H1 (cell line): ENCODE measurements at regions not wholly inside any gene's neighbourhood (a gene's known extent, or its start where the extent isn't known, plus 50 kb on each side); places are given as distances from the start of the nearest gene placed in this dataset.

Experiments used
- CTCF ChIA-PET: fragments of 300-600 bp; sonication (Branson Sonifier 250); formaldehyde crosslinking; loops from one replicate; lab custom pipeline; 2021; ENCODE audit not compliant: partially characterized antibody; lab: Charles Lee
- POLR2A ChIA-PET: fragments of 300-600 bp; sonication (Branson Sonifier 250); formaldehyde crosslinking; loops from one replicate; lab custom pipeline; 2021; ENCODE audit warnings: inconsistent platforms; ENCODE audit not compliant: partially characterized antibody; lab: Charles Lee
- DNase-seq, 2 experiments: peaks; one replicate each; pipeline versions ENCODE4 v3.0.0 to v3.0.0-alpha.2; 2010 to 2022; ENCODE audit warnings: low spot score in 2 of 2, low read depth in 1 of 2, mixed read lengths in 1 of 2
- FAIRE-seq: peaks from 2 replicates; lab custom pipeline; 2011; peaks lifted over from hg19 to GRCh38; lab: Jason Lieb, UNC
- H2AFZ ChIP-seq: 2 replicates; pipeline ENCODE4 v1.8.1; 2012; ENCODE audit warnings: low read length, inconsistent platforms
- H2AK5ac ChIP-seq: 2 replicates; pipeline ENCODE4 v1.6.1; 2013; ENCODE audit warnings: low read depth, low read length
- H2BK120ac ChIP-seq: replicated peaks from 2 replicates; pipeline ENCODE3; 2013; ENCODE audit warnings: low read depth, low read length, inconsistent platforms
- H2BK12ac ChIP-seq: 2 replicates; pipeline ENCODE4 v1.6.1; 2013; ENCODE audit warnings: low read depth, low read length
- H2BK15ac ChIP-seq: 2 replicates; pipeline ENCODE4 v1.6.1; 2013; ENCODE audit warnings: low read length
- H2BK20ac ChIP-seq: 2 replicates; pipeline ENCODE4 v1.6.1; 2013; ENCODE audit warnings: low read length
- H2BK5ac ChIP-seq: 2 replicates; pipeline ENCODE4 v1.6.1; 2013; ENCODE audit warnings: low read depth, low read length
- H3K14ac ChIP-seq: 2 replicates; pipeline ENCODE4 v1.6.1; 2013; ENCODE audit warnings: inconsistent platforms; ENCODE audit not compliant: insufficient read length
- H3K18ac ChIP-seq: 2 replicates; pipeline ENCODE4 v1.6.1; 2013; ENCODE audit warnings: low read length; ENCODE audit errors: extremely low read depth
- H3K23ac ChIP-seq: 2 replicates; pipeline ENCODE4 v1.6.1; 2013; ENCODE audit warnings: inconsistent platforms; ENCODE audit not compliant: insufficient read length
- H3K23me2 ChIP-seq: 2 replicates; pipeline ENCODE4 v1.6.1; 2013; ENCODE audit warnings: low read depth, low read length
- H3K27ac ChIP-seq: 2 replicates; pipeline ENCODE4 v1.6.1; 2011; ENCODE audit warnings: low read depth, low read length, inconsistent platforms
- H3K27me3 ChIP-seq, 4 experiments: replicated peaks in 1 of 4; 1 replicate in 1 of 4; 2 replicates in 3 of 4; pipeline versions ENCODE4 v1.6.1 to v1.8.1; 2011 to 2013; ENCODE audit warnings: low read length in 3 of 4, mild to moderate bottlenecking in 3 of 4, inconsistent platforms in 2 of 4, mixed read lengths in 2 of 4, moderate library complexity in 1 of 4; ENCODE audit not compliant: control insufficient read depth in 3 of 4, insufficient read depth in 3 of 4; ENCODE audit errors: extremely low read depth in 1 of 4
- H3K36me3 ChIP-seq, 4 experiments: 2 replicates each; pipeline versions ENCODE4 v1.6.1 to v1.8.1; 2011 to 2013; ENCODE audit warnings: mild to moderate bottlenecking in 4 of 4, low read length in 3 of 4, moderate library complexity in 2 of 4, control low read depth in 1 of 4, inconsistent platforms in 1 of 4; ENCODE audit not compliant: insufficient read depth in 4 of 4, control insufficient read depth in 2 of 4
- H3K4ac ChIP-seq: replicated peaks from 2 replicates; pipeline ENCODE3; 2013; ENCODE audit warnings: low read length, low read depth, mixed read lengths, inconsistent platforms; ENCODE audit not compliant: insufficient read length
- H3K4me1 ChIP-seq, 4 experiments: replicated peaks in 1 of 4; 1 replicate in 1 of 4; 2 replicates in 3 of 4; pipeline versions ENCODE4 v1.6.1 to v1.8.1; 2011 to 2013; ENCODE audit warnings: low read length in 3 of 4, inconsistent platforms in 2 of 4, mixed read lengths in 1 of 4; ENCODE audit not compliant: insufficient read depth in 4 of 4, control insufficient read depth in 3 of 4
- H3K4me2 ChIP-seq, 2 experiments: 2 replicates each; pipeline versions ENCODE4 v1.6.1 to v1.8.1; 2011 to 2013; ENCODE audit warnings: low read depth in 2 of 2, low read length in 2 of 2, control low read depth in 1 of 2, inconsistent platforms in 1 of 2, mild to moderate bottlenecking in 1 of 2; ENCODE audit not compliant: insufficient read depth in 1 of 2
- H3K4me3 ChIP-seq, 4 experiments: fragments of 200-600, 300-600 bp in 1 of 4; sonication (generic), shearing (Covaris generic), sonication (Bioruptor Twin) in 1 of 4; 2 replicates each; pipeline versions ENCODE4 v1.5.1 to v1.8.1; 2011 to 2016; ENCODE audit warnings: low read length in 4 of 4, low read depth in 3 of 4, control low read depth in 2 of 4, inconsistent platforms in 2 of 4, mild to moderate bottlenecking in 2 of 4, mixed read lengths in 1 of 4, moderate library complexity in 1 of 4; ENCODE audit not compliant: insufficient read depth in 2 of 4; ENCODE audit errors: extremely low read depth in 1 of 4
- H3K56ac ChIP-seq: replicated peaks from 2 replicates; pipeline ENCODE3; 2013; ENCODE audit warnings: low read depth, mild to moderate bottlenecking, mixed read lengths, low read length, inconsistent platforms; ENCODE audit not compliant: insufficient read length
- H3K79me1 ChIP-seq: 2 replicates; pipeline ENCODE4 v1.6.1; 2013; ENCODE audit warnings: low read depth, low read length, control low read depth
- H3K79me2 ChIP-seq, 2 experiments: 2 replicates each; pipeline versions ENCODE4 v1.6.1 to v1.8.1; 2012 to 2013; ENCODE audit warnings: low read length in 2 of 2, mild to moderate bottlenecking in 2 of 2, inconsistent platforms in 1 of 2; ENCODE audit not compliant: insufficient read depth in 2 of 2, control insufficient read depth in 1 of 2
- H3K9ac ChIP-seq, 4 experiments: replicated peaks in 1 of 4; 1 replicate in 1 of 4; 2 replicates in 3 of 4; pipeline versions ENCODE4 v1.6.1 to v1.8.1; 2011 to 2013; ENCODE audit warnings: low read depth in 3 of 4, low read length in 3 of 4, control low read depth in 2 of 4, mild to moderate bottlenecking in 2 of 4, moderate library complexity in 2 of 4, inconsistent platforms in 1 of 4; ENCODE audit errors: extremely low read depth in 1 of 4
- H3K9me3 ChIP-seq, 2 experiments: 2 replicates each; pipeline versions ENCODE4 v1.6.1 to v1.8.1; 2012 to 2013; ENCODE audit warnings: mild to moderate bottlenecking in 2 of 2, moderate library complexity in 2 of 2, control low read depth in 1 of 2, inconsistent platforms in 1 of 2, low read depth in 1 of 2, low read length in 1 of 2, mixed read lengths in 1 of 2; ENCODE audit not compliant: insufficient read depth in 2 of 2
- H4K20me1 ChIP-seq, 2 experiments: replicated peaks in 1 of 2; 2 replicates each; pipeline versions ENCODE3 to v1.8.1; 2011 to 2013; ENCODE audit warnings: inconsistent platforms in 2 of 2, low read length in 2 of 2, mild to moderate bottlenecking in 1 of 2; ENCODE audit not compliant: insufficient read depth in 2 of 2, control insufficient read depth in 1 of 2
- H4K5ac ChIP-seq: 2 replicates; pipeline ENCODE4 v1.6.1; 2013; ENCODE audit warnings: low read length, low read depth, mixed read lengths, inconsistent platforms; ENCODE audit not compliant: insufficient read length
- H4K8ac ChIP-seq: 2 replicates; pipeline ENCODE4 v1.8.0; 2013; ENCODE audit warnings: mild to moderate bottlenecking, moderate library complexity, low read length, inconsistent platforms; ENCODE audit not compliant: insufficient read depth; ENCODE audit errors: extremely low read depth
- H4K91ac ChIP-seq: replicated peaks from 2 replicates; pipeline ENCODE3; 2013; ENCODE audit warnings: low read length, mixed read lengths, inconsistent platforms; ENCODE audit not compliant: insufficient read length
- RAD21 ChIP-seq, 2 experiments: IDR thresholded peaks in 1 of 2; conservative IDR thresholded peaks in 1 of 2; 2 replicates each; pipeline ENCODE4 v1.6.1; 2011; ENCODE audit warnings: low read depth in 2 of 2, low read length in 2 of 2, improper control_type of control experiment in 1 of 2, inconsistent platforms in 1 of 2, mild to moderate bottlenecking in 1 of 2, moderate library complexity in 1 of 2
- SIX5 ChIP-seq: IDR thresholded peaks from 2 replicates; pipeline ENCODE4 v1.6.1; 2011; ENCODE audit warnings: mild to moderate bottlenecking, low read depth, low read length
- WGBS, 2 experiments: shearing (Covaris generic) in 1 of 2; methylation state at CpG; one replicate each; pipeline versions ENCODE4 v1.1.6 to v1.1.7; 2013 to 2015; ENCODE audit warnings: low lambda C conversion rate in 2 of 2, mixed read lengths in 2 of 2, inconsistent platforms in 1 of 2, low coverage in 1 of 2, missing lambda C conversion rate in 1 of 2; ENCODE audit not compliant: insufficient replicate concordance in 2 of 2, insufficient coverage in 1 of 2, insufficient read length in 1 of 2; ENCODE audit errors: extremely low coverage in 1 of 2, missing lambda C conversion rate in 1 of 2; 5-methylcytosine and 5-hydroxymethylcytosine counted together
- TF ChIP-seq, protein P1 (sequence below), 3 experiments: IDR thresholded peaks; 1 replicate in 2 of 3; 2 replicates in 1 of 3; pipeline versions ENCODE4 v1.5.1 to v1.6.1; 2011; ENCODE audit warnings: low read length in 3 of 3, mild to moderate bottlenecking in 3 of 3, inconsistent platforms in 2 of 3, low read depth in 1 of 3, moderate library complexity in 1 of 3; ENCODE audit not compliant: insufficient read depth in 1 of 3; ENCODE audit errors: control extremely low read depth in 1 of 3

GRCh38 chr3:144770915-144771351 is 799.3 kb downstream of the DIPK2A start:
- Histone ChIP-seq H2AFZ (no peak overlapping the region), H3K23ac (no peak overlapping the region), H3K9ac (no peak overlapping the region), H2AK5ac (no peak overlapping the region), H3K4ac (no peak overlapping the region), H4K20me1 (no peaks in the 10 kb centered on the region), H4K8ac (no peak overlapping the region), H3K36me3 (no peaks in the 10 kb centered on the region), H3K4me2 (no peak overlapping the region), H3K9me3 (no peaks in the 10 kb centered on the region), H2BK20ac (no peak overlapping the region), H4K5ac (no peak overlapping the region)
- DNase-seq, result no peak
- no peak for FAIRE-seq
- 78% methylated on average over 1 of the region's 1 CpG; no CpG with 5 or more reads in 1 of the 2 experiments for WGBS, 2 experiments
- CTCF ChIA-PET, result interaction anchor here (1.1 to 1.8 kb wide), 5 partner anchors 8 to 797 kb away, joined by 3 to 7 read pairs (median 5); no protein-coding TSS in a partner anchor
- TF ChIP-seq SIX5, result no peak
- TF ChIP-seq, protein P1, sequence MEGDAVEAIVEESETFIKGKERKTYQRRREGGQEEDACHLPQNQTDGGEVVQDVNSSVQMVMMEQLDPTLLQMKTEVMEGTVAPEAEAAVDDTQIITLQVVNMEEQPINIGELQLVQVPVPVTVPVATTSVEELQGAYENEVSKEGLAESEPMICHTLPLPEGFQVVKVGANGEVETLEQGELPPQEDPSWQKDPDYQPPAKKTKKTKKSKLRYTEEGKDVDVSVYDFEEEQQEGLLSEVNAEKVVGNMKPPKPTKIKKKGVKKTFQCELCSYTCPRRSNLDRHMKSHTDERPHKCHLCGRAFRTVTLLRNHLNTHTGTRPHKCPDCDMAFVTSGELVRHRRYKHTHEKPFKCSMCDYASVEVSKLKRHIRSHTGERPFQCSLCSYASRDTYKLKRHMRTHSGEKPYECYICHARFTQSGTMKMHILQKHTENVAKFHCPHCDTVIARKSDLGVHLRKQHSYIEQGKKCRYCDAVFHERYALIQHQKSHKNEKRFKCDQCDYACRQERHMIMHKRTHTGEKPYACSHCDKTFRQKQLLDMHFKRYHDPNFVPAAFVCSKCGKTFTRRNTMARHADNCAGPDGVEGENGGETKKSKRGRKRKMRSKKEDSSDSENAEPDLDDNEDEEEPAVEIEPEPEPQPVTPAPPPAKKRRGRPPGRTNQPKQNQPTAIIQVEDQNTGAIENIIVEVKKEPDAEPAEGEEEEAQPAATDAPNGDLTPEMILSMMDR (IDR thresholded peaks at IDR 0.05; ENCODE audit: control extremely low read depth in 1 of 3, insufficient read depth in 1 of 3, low read depth in 1 of 3, low read length in 3 of 3), result peak in 2 of 3 experiments; percentile 28 to 43; a peak in 2 of 4 replicates
- TF ChIP-seq RAD21 (IDR thresholded peaks at IDR 0.05 in 1 of 2, conservative IDR thresholded peaks at IDR 0.05 in 1 of 2; ENCODE audit: low read depth in 2 of 2, low read length in 2 of 2), result peak; percentile 62 to 64
- TF ChIP-seq, all 59 proteins: peak for 2
- H3K14ac ChIP-seq, result no peak overlapping the region
- H2BK5ac ChIP-seq, result no peak overlapping the region
- H3K23me2 ChIP-seq, result no peaks in the 10 kb centered on the region; the same call in 1 of the 2 replicates
- POLR2A ChIA-PET, result no interaction called here
- H3K18ac ChIP-seq, result no peak overlapping the region
- no peak overlapping the region for H3K27ac ChIP-seq
- H2BK15ac ChIP-seq, result no peak overlapping the region
- H2BK12ac ChIP-seq, result no peak overlapping the region
- H4K91ac ChIP-seq, result no peak overlapping the region
- no peak overlapping the region for H2BK120ac ChIP-seq
- no peaks in the 10 kb centered on the region for H3K27me3 ChIP-seq
- H3K4me3 ChIP-seq, result no peak overlapping the region
- H3K56ac ChIP-seq, result no peak overlapping the region
- no peaks in the 10 kb centered on the region for H3K79me2 ChIP-seq
- H3K79me1 ChIP-seq, result no peaks in the 10 kb centered on the region
- H3K4me1 ChIP-seq, result no peaks in the 10 kb centered on the region
